ENCODE measurements at regions not wholly inside any gene's neighbourhood (a gene's known extent, or its start where the extent isn't known, plus 50 kb on each side); places are given as distances from the start of the nearest gene placed in this dataset.

DNA sequence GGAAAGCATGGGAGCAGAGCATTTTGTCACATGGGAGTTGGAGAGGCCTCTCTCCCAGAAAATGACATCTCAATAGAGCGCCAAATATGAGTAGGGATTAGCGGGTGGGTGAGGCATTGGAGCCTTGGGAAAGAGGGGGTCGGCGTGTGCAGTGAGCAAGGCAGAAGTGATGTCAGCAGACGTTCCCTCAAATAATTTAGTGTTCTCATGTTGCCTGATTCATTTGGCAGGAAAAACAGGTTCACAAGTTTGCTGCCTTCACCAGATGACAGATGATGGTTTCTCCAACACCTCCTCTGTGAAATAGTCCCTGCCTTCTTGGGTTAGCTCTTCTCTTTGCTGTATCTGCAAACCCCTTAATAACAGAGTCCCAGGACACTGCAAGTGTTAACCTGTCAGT, 118.5 kb upstream of the ARHGAP20 start:
- DNase-seq (ENCODE audit: low read depth): no peak
- H3K4me3 ChIP-seq (ENCODE audit: low read length): no peak overlapping the region
- TF ChIP-seq, protein P1, sequence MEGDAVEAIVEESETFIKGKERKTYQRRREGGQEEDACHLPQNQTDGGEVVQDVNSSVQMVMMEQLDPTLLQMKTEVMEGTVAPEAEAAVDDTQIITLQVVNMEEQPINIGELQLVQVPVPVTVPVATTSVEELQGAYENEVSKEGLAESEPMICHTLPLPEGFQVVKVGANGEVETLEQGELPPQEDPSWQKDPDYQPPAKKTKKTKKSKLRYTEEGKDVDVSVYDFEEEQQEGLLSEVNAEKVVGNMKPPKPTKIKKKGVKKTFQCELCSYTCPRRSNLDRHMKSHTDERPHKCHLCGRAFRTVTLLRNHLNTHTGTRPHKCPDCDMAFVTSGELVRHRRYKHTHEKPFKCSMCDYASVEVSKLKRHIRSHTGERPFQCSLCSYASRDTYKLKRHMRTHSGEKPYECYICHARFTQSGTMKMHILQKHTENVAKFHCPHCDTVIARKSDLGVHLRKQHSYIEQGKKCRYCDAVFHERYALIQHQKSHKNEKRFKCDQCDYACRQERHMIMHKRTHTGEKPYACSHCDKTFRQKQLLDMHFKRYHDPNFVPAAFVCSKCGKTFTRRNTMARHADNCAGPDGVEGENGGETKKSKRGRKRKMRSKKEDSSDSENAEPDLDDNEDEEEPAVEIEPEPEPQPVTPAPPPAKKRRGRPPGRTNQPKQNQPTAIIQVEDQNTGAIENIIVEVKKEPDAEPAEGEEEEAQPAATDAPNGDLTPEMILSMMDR (conservative IDR thresholded peaks at IDR 0.05; ENCODE audit: low read depth, low read length): no peak

DNA sequence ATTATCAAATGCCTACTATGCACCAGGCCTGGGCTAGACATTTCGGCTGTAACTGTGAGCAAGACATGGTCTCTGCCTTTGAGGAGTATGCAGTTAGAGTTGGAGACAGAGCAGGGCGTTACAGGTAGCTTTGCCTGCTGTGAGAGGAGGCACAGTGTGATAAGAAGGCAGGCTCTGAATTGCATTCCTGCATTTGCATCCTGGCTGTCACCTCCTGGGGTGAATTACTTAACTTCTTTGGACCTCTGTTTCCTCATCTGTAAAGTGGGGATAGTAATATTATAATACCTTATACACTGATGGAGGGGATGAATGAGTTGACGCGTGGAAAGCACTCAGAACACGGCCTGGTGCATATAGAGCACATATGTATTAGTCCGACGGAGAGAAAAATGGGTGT, 118.1 kb upstream of the ARHGAP20 start:
- no peak overlapping the region for H3K4me3 ChIP-seq (ENCODE audit: low read length)
- TF ChIP-seq, protein P1 (conservative IDR thresholded peaks at IDR 0.05; ENCODE audit: low read depth, low read length): no peak
- DNase-seq (ENCODE audit: low read depth): no peak

DNA sequence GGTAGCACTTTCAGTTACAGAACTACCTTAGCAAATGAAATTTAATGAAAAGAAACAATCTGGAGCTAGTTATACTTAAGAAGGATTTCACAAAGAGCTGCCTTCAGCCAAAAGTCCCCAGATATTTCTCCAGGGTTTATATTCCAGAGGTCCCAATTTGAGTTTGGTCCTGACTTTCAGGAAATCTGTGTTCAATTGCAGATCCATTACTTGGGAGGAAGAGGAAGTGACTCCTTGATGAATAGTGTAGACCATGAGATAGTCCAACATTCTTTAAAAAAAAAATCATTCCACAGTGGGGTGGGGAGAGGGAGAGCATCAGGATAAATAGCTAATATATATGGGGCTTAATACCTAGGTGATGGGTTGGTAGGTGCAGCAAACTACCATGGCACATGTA, 117.6 kb upstream of the ARHGAP20 start:
- no peak for DNase-seq (ENCODE audit: low read depth)
- no peak overlapping the region for H3K4me3 ChIP-seq (ENCODE audit: low read length)
- TF ChIP-seq, protein P1 (conservative IDR thresholded peaks at IDR 0.05; ENCODE audit: low read depth, low read length): no peak

DNA sequence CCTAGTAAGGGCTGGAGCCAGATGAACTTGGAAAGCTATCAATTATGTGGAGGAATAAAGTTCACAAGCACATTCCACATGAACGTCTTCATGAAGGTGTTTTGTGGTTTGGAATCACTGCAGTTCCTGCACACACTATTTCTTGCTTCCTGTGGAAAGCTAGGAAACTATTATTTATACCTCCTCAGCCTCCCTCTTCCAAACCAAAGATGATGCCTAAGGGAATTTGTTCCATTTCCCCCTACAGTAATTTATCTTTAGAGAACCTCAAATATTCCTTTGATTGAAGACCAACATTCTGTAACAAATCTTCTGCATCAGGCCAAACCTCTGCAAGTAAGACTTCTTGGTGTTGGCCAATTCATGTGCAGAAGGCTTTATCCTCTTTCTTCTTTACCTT, 115.8 kb upstream of the ARHGAP20 start:
- H3K4me3 ChIP-seq (ENCODE audit: low read length): no peak overlapping the region
- DNase-seq (ENCODE audit: low read depth): no peak
- TF ChIP-seq, protein P1 (conservative IDR thresholded peaks at IDR 0.05; ENCODE audit: low read depth, low read length): no peak

DNA sequence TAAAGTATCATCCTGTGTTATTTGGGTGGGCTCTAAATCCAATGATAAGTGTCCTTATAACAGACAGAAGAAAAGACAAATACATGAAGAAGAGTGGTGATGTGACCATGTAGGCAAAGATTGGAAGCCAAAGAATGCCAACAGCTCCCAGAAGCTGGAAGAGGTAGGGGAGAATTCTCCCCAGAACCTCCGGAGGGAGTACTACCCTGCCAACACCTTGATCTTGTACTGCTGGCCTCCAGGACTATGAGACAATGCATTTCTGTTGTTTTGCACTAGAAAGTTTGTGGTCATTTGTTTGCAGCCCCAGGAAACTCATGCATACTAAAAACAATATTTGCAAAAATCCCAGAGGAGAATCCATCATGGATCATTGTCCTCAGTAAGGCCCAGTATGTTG, 115.0 kb upstream of the ARHGAP20 start:
- DNase-seq (ENCODE audit: low read depth): no peak
- no peak overlapping the region for H3K4me3 ChIP-seq (ENCODE audit: low read length)
- TF ChIP-seq, protein P1 (conservative IDR thresholded peaks at IDR 0.05; ENCODE audit: low read depth, low read length): no peak

DNA sequence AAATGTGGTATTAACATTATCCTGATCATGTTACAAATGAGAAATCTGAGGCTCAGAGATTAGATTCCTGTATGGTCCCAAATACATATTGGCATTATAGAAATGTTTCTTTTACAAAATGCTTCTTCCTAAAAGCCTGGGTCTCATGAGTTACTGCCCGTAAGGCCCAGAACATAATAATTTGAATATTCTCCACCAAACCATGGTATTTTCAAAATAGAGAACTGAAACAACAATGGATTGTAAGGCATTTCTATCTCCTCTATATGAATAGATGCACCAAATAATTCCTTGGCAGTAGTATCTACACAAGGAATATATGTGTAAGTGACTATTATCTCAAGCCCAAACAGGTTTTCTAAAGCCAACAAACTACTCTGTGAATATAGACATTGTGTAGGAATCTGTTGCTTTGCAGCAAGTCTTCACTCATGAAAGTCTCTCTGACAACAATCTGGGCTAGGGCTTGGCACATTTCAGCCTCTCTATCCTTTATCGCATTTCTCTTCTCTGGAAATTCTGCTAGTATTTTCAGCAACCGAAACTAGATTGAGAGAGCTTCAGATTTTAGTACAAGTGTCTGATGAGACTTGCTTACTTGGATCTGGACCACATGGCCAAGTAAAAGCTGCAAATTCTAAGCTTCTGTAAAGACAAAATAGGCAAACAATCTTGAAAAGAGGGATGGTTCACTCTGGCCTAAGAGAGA, 112.8 kb upstream of the ARHGAP20 start:
- DNase-seq (ENCODE audit: low read depth): no peak
- TF ChIP-seq, protein P1 (conservative IDR thresholded peaks at IDR 0.05; ENCODE audit: low read depth, low read length): no peak
- H3K4me3 ChIP-seq (ENCODE audit: low read length): no peak overlapping the region

DNA sequence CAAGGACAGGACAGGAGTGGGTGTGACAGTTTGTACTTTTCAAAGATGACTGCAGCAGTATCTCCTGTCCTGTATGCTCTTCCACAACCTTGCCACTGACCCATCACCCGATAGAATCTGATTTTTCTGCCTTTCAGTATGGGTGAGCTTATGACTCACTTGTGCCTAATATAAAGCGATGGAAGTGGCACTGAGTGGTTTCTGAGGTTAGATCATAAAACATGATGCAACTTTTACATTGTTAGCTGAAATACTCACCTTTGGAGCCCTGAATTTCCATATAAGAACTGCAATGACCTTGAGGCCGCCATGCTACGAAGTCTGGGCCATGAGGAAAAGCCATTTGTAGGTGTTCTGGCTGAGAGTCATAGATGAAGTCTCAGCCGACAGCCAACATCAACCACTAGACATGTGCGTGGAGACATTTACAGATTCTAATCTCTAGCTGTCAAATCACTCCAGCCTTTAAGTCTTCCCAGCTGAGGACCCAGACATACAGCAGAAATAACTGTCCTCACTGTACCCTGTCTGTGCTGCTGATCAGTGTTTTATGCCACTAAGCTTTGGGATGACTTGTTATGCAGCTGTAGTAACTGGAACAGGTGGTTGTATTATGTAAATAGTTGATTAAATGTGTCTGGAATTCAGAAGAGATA, 105.9 kb upstream of the ARHGAP20 start:
- TF ChIP-seq, protein P1 (conservative IDR thresholded peaks at IDR 0.05; ENCODE audit: low read depth, low read length): no peak
- no peak for DNase-seq (ENCODE audit: low read depth)
- no peak overlapping the region for H3K4me3 ChIP-seq (ENCODE audit: low read length)
